Neutrophil (primary cell): ENCODE measurements at regions not wholly inside any gene's neighbourhood (a gene's known extent, or its start where the extent isn't known, plus 50 kb on each side); places are given as distances from the start of the nearest gene placed in this dataset.

Experiments used
- H3K27ac ChIP-seq: fragments of 200-600 bp; sonication (generic); 2 replicates; pipeline ENCODE4 v1.5.1; 2016; ENCODE audit warnings: mild to moderate bottlenecking, moderate library complexity
- H3K27me3 ChIP-seq: fragments of 200-600 bp; sonication (generic); 2 replicates; pipeline ENCODE4 v1.6.0; 2016; ENCODE audit warnings: mild to moderate bottlenecking
- H3K36me3 ChIP-seq: fragments of 200-600 bp; sonication (generic); 2 replicates; pipeline ENCODE4 v1.5.1; 2017
- H3K4me1 ChIP-seq, 2 experiments: fragments of 200-600 bp in 1 of 2; sonication (generic) in 1 of 2; 1 replicate in 1 of 2; 2 replicates in 1 of 2; pipeline versions ENCODE4 v1.5.1 to v1.6.1; 2013 to 2016; ENCODE audit warnings: low read depth in 1 of 2, low read length in 1 of 2, mild to moderate bottlenecking in 1 of 2, moderate library complexity in 1 of 2; ENCODE audit not compliant: control insufficient read depth in 1 of 2, insufficient read depth in 1 of 2
- H3K4me3 ChIP-seq, 2 experiments: fragments of 200-600 bp in 1 of 2; sonication (generic) in 1 of 2; 1 replicate in 1 of 2; 2 replicates in 1 of 2; pipeline ENCODE4 v1.5.1; 2013 to 2016; ENCODE audit warnings: low read depth in 1 of 2, low read length in 1 of 2, mild to moderate bottlenecking in 1 of 2, moderate library complexity in 1 of 2
- H3K9me3 ChIP-seq: fragments of 200-600 bp; sonication (generic); 2 replicates; pipeline ENCODE4 v1.5.1; 2016
- CTCF ChIP-seq: fragments of 200-600 bp; sonication (generic); IDR thresholded peaks from 2 replicates; pipeline ENCODE4 v1.5.1; 2016; ENCODE audit warnings: antibody characterized with exemption

GRCh38 chr3:23078735-23079134, 124.4 kb upstream of the UBE2E2 start:
- TF ChIP-seq CTCF, result no peak
- no peaks in the 10 kb centered on the region for H3K9me3 ChIP-seq
- no peak overlapping the region for H3K27ac ChIP-seq
- no peaks in the 10 kb centered on the region for H3K27me3 ChIP-seq
- H3K36me3 ChIP-seq, result no peaks in the 10 kb centered on the region
- no peaks in the 10 kb centered on the region for H3K4me1 ChIP-seq
- H3K4me3 ChIP-seq, result no peak overlapping the region

- no peaks in the 10 kb centered on the region for H3K9me3 ChIP-seq
- H3K4me1 ChIP-seq, result no peaks in the 10 kb centered on the region
- H3K27me3 ChIP-seq, result no peaks in the 10 kb centered on the region
- H3K36me3 ChIP-seq, result no peaks in the 10 kb centered on the region
- H3K27ac ChIP-seq, result no peak overlapping the region
- no peak overlapping the region for H3K4me3 ChIP-seq
- TF ChIP-seq CTCF, result no peak
Observed at GRCh38 chr3:23079976-23080375, 123.2 kb upstream of the UBE2E2 start.

DNA sequence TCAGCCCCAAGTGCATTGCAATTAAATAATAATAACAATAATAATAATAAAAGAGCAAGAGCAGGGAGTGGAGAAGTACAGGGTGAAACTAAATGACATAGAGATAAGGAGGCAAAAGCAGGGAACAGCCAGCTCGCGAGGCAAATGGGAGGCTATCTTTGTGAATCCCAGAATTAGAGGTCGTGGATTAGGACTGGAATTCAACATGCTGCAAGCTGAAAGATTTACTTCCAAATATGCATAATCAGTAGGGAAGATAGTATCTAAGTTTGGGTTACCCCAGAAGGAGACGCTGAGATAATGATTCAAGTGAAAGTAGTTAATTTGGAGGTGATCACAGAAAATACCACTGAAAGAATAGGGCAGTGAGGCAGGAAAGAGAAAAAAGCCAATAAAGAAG, 119.4 kb upstream of the UBE2E2 start:
- Histone ChIP-seq H3K27ac (no peak overlapping the region), H3K27me3 (no peaks in the 10 kb centered on the region), H3K4me3 (no peak overlapping the region), H3K9me3 (no peaks in the 10 kb centered on the region), H3K36me3 (no peaks in the 10 kb centered on the region), H3K4me1 (no peaks in the 10 kb centered on the region)
- no peak for TF ChIP-seq CTCF

DNA sequence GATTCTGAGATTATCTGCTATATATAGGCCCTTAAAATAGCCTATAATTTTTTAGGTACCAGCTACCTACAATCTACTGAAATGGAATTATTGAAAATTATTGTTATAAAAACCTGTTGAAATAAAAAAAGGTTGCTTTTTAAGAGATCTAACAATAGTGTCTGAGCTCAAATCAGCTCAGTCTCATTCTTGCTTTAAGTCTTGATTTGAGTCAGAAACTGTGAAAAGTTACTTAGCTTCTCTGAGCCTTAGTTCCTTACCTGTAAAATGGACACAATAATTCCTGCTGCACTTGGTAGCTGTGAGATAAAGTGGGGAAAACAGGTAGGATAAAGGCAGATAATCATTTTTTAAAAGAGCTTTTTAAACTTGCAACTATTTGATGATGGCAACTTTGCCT, 118.8 kb upstream of the UBE2E2 start:
- no peaks in the 10 kb centered on the region for H3K27me3 ChIP-seq
- TF ChIP-seq CTCF, result no peak

DNA sequence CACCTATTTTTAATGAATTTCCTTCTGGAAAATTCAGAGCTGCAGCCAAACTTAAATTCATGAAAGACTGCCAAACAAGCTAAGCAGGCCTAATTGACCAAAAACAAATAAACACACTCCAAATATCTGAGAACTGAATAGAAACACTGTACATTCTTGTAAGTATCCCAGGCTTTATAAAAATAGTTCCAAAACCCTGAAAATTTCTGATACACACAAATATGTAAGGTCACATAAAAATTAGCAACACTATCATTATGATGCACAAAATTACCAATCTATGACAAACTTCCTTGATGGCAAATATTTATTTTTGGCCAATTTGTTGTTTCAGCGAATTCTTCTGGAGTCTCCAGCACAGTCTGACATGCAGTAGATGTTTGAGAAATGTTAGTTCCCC, 117.9 kb upstream of the UBE2E2 start:
- Histone ChIP-seq H3K4me1 (no peaks in the 10 kb centered on the region), H3K4me3 (no peak overlapping the region), H3K27me3 (no peaks in the 10 kb centered on the region), H3K27ac (no peak overlapping the region), H3K36me3 (no peaks in the 10 kb centered on the region), H3K9me3 (no peaks in the 10 kb centered on the region)
- TF ChIP-seq CTCF, result no peak

More for the DNA sequence above, 118.8 kb upstream of the UBE2E2 start:
- H3K27ac ChIP-seq, result no peak overlapping the region
- H3K4me3 ChIP-seq, result no peak overlapping the region
- no peaks in the 10 kb centered on the region for H3K9me3 ChIP-seq
- H3K4me1 ChIP-seq, result no peaks in the 10 kb centered on the region
- no peaks in the 10 kb centered on the region for H3K36me3 ChIP-seq

DNA sequence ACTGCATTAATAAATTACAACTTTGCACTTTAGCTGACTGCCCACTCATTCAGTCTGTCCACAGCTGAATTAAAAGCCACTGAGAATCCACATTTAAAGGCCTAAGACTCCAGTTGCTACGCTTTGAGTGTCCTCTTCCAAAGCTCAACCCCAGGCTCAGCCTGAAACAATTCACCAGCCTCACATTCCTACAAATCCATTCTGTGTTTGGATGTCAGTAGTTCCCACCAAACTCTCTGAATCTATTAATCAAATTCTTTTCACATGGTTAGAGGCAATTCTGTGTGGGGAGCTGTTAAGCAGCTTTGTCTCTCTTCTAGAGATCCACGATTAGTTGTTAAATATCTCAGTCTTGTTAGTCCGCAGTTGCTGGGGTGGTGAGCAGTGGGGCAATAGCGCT, 116.8 kb upstream of the UBE2E2 start:
- Histone ChIP-seq H3K36me3 (no peaks in the 10 kb centered on the region), H3K9me3 (no peaks in the 10 kb centered on the region), H3K4me1 (no peaks in the 10 kb centered on the region), H3K27me3 (no peaks in the 10 kb centered on the region), H3K4me3 (no peak overlapping the region), H3K27ac (no peak overlapping the region)
- TF ChIP-seq CTCF, result no peak
